DOHH2 (cell line): ENCODE measurements at regions not wholly inside any gene's neighbourhood (a gene's known extent, or its start where the extent isn't known, plus 50 kb on each side); places are given as distances from the start of the nearest gene placed in this dataset.
"Not testable (repeated sequence)": the region's sequence is repeated elsewhere in the genome, so short reads cannot be mapped to it uniquely, and the experiment has no call there.

Experiments
- H3F3A ChIP-seq: fragments of 200-600 bp; sonication (generic), shearing (Covaris generic); 2 replicates; pipeline ENCODE4 v1.6.0; 2016; ENCODE audit warnings: antibody characterized with exemption, mild to moderate bottlenecking; ENCODE audit not compliant: control insufficient read depth, insufficient read depth
- H3K27ac ChIP-seq: fragments of 200-600 bp; sonication (generic); 2 replicates; pipeline ENCODE4 v1.5.1; 2014; ENCODE audit warnings: low read depth, mild to moderate bottlenecking, low read length, moderate library complexity
- H3K27me3 ChIP-seq: fragments of 200-600 bp; sonication (generic); 2 replicates; pipeline ENCODE4 v1.6.1; 2014; ENCODE audit warnings: mild to moderate bottlenecking, low read length, mixed read lengths; ENCODE audit not compliant: control insufficient read depth
- H3K36me3 ChIP-seq: fragments of 200-600 bp; sonication (generic); 2 replicates; pipeline ENCODE4 v1.6.1; 2014; ENCODE audit warnings: mild to moderate bottlenecking, low read length, moderate library complexity, mixed read lengths; ENCODE audit not compliant: control insufficient read depth
- H3K4me1 ChIP-seq: fragments of 200-600 bp; sonication (generic); 2 replicates; pipeline ENCODE4 v1.6.1; 2014; ENCODE audit warnings: mild to moderate bottlenecking, low read length, mixed read lengths; ENCODE audit not compliant: control insufficient read depth
- H3K4me2 ChIP-seq: fragments of 200-600 bp; sonication (generic); 2 replicates; pipeline ENCODE4 v1.6.0; 2014; ENCODE audit warnings: mild to moderate bottlenecking, low read length, moderate library complexity
- H3K4me3 ChIP-seq: fragments of 200-600 bp; sonication (generic); 2 replicates; pipeline ENCODE4 v1.5.1; 2014; ENCODE audit warnings: mild to moderate bottlenecking, low read length, mixed read lengths
- H3K79me2 ChIP-seq: fragments of 200-600 bp; sonication (generic); 2 replicates; pipeline ENCODE4 v1.6.1; 2014; ENCODE audit warnings: mild to moderate bottlenecking, low read length, mixed read lengths; ENCODE audit not compliant: control insufficient read depth
- H3K9me2 ChIP-seq: fragments of 200-600 bp; sonication (generic); replicated peaks from 2 replicates; pipeline ENCODE4 v1.6.1; 2014; ENCODE audit warnings: mild to moderate bottlenecking, low read length, mixed read lengths; ENCODE audit not compliant: control insufficient read depth
- H3K9me3 ChIP-seq: fragments of 200-600 bp; sonication (generic); 2 replicates; pipeline ENCODE4 v1.6.1; 2014; ENCODE audit warnings: antibody characterized with exemption, low read length, mixed read lengths; ENCODE audit not compliant: control insufficient read depth, insufficient read depth
- H4K20me1 ChIP-seq: fragments of 200-600 bp; sonication (generic); 2 replicates; pipeline ENCODE4 v1.6.0; 2014; ENCODE audit warnings: low read depth, mild to moderate bottlenecking, antibody characterized with exemption, low read length, moderate library complexity; ENCODE audit not compliant: control insufficient read depth, insufficient read depth

GRCh38 chr19:27355581-27355980, 1857.4 kb downstream of the UQCRFS1 start:
- H3K9me3 ChIP-seq: peaks cover 52% of the 10 kb centered on the region; the same call in 1 of the 2 replicates
- H4K20me1 ChIP-seq, H3K4me2 ChIP-seq, H3K4me1 ChIP-seq, H3K36me3 ChIP-seq, H3K27me3 ChIP-seq, H3K27ac ChIP-seq, H3K79me2 ChIP-seq, H3K4me3 ChIP-seq, H3F3A ChIP-seq, H3K9me2 ChIP-seq: not testable (repeated sequence)
